HG02610 (cell line): ENCODE measurements at regions not wholly inside any gene's neighbourhood (a gene's known extent, or its start where the extent isn't known, plus 50 kb on each side); places are given as distances from the start of the nearest gene placed in this dataset.

Source experiments
- ATAC-seq: cut with Tn5 transposase; IDR thresholded peaks from one replicate; pipeline ENCODE4 v1.9.1; 2021; ENCODE audit warnings: mild to moderate bottlenecking, moderate library complexity; ENCODE audit not compliant: unreplicated experiment

- no peak for ATAC-seq
These were observed 471.1 kb upstream of the KIRREL3 start for GRCh38 chr11:127471662-127472061.

- ATAC-seq, result peak; percentile 77
These were observed 469.8 kb upstream of the KIRREL3 start for GRCh38 chr11:127470306-127470884.

DNA sequence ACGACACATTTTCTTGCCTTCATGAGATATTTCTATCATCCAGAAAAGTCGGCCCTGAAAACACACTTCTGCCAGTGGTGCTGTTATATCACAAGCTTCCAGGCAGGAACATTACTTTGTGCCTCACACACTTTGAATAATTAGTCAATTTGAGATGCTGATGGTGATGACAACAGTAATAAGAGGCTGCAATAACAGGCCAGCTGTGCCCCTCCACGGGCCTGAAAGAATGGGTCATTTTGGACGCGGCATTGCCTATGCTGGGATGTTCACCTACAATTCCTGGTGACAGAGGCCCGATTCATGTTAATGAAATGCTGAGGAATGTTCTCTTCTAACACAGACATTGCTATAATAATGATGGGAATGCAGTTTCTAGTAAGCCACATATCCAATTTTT, 463.8 kb upstream of the KIRREL3 start:
- ATAC-seq, result no peak

- no peak for ATAC-seq
These were observed 461.4 kb upstream of the KIRREL3 start for GRCh38 chr11:127462065-127462344.

- no peak for ATAC-seq
These were observed 460.9 kb upstream of the KIRREL3 start for GRCh38 chr11:127461241-127462064.

GRCh38 chr11:127458561-127458960, 458.0 kb upstream of the KIRREL3 start:
- ATAC-seq, result no peak

DNA sequence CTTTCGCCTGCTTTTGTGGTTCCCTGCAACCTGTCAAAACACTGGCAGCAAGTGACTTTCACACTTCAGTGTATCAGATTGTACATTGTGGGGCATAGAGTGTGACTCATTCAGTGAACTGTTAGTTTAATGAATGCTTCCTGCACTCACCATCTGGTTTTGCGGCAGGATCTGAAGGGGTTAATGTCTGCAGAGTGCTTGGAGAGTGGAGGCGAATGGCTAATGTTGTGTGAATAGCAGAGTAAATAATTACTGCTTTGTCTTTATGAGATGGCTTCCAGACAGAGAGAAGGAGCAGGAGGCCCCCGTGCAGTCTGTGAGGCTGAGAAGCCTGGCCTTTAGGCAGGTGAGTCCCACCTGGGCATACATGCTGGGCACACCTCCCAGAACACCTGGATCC, 454.3 kb upstream of the KIRREL3 start:
- no peak for ATAC-seq

GRCh38 chr11:127452533-127452932, 452.0 kb upstream of the KIRREL3 start:
- ATAC-seq, result no peak

DNA sequence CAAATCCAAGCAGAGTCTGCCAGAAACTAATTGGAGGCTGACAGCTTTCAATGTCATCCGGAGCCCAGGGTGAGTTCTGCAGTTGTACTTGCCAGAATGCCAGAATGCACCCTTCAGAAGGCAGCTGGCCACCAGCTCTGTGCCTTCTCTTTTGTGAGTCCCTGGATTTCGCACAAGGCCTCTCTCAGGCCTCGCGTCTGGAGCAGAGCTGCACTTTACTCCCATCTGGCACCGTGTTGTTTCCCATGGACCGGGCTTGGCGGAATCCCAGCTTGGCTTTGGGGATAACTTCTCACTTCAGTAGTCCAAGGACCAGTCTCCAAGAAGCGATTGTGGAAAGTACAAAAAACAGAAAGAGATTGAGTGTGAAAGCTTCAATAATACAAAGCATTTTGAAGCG, 451.3 kb upstream of the KIRREL3 start:
- no peak for ATAC-seq

DNA sequence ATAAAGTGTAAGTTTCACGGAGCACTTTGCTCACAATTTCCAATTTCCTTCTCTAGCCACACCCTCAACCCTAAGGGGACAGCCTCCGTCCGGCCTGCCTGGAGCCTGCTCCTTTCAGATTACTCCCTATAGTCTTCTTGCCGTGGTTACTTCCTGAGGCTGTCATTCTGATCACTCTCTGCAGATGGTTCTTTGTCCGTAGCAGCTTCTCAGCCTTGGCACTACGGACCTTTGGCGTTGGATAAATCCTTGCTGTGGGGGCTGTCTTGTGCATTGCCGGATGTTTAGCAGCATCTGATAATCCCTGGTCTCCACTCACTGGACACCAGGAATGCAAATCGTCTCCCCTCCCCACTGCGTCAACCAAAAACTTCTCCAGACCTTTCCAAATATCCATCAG, 447.5 kb upstream of the KIRREL3 start:
- ATAC-seq, result no peak

GRCh38 chr11:127445476-127445875, 444.9 kb upstream of the KIRREL3 start:
- ATAC-seq, result no peak

DNA sequence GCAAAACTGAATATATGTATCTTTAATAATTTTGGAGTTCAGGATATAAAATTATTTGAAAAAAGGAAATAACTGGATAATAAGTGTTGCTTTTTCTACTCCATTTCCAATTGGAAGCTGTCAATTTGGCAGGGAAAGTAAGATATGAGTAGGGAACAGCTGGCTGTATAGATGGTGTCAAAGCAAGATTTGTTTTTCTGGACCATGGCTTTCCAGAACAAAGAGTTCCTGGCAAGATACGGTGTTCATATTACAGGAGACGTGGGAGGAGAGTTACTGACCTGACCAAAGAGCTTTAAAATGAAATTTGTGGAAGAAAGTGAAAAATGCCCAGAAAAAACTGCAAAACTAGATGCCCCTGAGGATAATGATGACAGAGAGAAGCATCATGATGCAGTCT, 442.7 kb upstream of the KIRREL3 start:
- no peak for ATAC-seq

DNA sequence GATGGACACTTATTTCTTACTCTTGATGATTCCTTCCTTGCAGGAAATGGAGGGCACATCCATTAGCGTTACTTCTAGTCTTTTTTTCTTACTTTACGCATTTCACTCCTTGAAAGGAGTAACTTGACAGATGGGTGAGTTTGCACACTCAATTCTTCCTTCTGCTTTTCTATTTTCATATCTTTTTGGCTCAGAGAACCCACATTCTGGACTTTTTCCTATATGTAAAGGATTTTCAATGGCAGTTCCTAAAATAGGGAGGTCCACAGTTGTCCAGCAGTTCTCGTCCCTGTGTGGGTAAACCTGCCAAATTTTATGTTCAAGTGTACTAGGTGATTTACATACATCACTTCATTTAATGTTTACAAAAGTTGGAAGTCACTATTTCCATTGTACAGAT, 440.0 kb upstream of the KIRREL3 start:
- ATAC-seq, result no peak

- no peak for ATAC-seq
These were observed 424.7 kb upstream of the KIRREL3 start for GRCh38 chr11:127425281-127425680.

DNA sequence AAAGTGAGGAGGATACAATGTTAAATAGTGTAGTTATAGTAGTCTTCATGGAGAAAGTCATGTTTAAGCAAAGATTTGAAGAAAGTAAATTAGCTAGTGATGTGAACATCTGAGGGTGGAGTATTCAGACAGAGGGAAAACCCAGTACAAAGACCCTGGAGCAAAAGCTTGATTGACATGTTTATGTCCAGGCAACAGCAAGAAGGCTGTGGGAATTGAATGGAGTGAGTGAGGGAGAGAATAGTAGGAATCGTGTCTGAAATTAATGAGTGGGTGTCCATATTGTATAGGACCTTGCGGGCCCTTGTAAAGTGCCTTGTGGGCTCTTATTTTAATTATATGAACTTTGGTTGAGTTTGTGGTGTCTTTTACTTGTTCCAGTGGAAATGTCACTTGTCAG, 424.1 kb upstream of the KIRREL3 start:
- no peak for ATAC-seq

GRCh38 chr11:127420139-127420538, 419.6 kb upstream of the KIRREL3 start:
- no peak for ATAC-seq

DNA sequence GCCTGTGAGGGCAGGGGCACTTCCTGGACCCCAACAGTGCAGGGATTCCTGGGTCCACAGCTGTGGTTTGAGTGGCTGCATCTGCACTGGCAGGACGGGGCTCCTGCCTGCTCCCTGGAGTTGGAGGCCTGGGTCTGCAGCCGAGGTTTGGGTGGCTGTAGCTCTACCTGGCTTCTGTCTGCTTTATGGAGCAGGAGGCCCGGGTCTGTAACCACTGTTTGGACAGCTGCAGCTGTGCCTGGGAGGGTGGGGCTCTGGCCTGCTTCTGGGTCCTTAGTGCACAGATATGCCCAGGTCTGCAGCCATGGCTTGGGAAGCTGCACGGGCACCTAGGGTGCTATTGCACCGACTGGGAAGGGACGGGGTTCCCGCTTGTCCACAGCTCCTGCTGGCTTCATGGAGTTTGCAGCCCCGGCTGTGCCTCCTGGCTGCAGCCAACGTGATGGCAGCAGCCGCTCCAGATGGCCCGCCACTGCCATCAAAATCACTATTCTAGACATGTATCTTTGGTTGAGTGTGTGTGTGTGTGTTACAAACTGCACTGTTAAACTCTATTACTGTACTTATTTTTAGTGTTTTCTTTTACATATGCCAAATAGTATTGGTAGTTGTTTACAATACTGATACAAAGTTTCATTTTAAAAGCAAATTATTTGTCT, 412.3 kb upstream of the KIRREL3 start:
- no peak for ATAC-seq

GRCh38 chr11:127412234-127412633, 411.7 kb upstream of the KIRREL3 start:
- no peak for ATAC-seq

DNA sequence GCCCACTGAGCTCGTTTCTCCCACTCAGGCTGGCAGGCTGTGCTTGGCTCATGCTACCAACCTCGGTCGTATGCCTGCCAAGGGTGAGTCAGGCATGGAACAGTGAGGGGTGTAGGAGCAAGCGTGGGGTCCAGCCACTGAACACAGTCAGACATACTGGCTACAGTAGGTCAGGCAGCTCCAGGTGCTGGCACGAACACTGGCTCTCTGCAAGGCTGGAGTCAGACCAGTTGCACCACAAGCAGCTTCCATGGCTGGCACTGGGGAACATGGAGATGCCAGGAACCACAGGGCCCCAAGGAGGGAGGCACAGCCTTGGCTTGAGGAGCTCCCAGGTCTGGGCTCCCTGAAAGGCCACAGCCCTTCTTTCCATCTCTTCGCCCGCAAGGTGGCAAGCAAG, 410.7 kb upstream of the KIRREL3 start:
- ATAC-seq, result no peak

DNA sequence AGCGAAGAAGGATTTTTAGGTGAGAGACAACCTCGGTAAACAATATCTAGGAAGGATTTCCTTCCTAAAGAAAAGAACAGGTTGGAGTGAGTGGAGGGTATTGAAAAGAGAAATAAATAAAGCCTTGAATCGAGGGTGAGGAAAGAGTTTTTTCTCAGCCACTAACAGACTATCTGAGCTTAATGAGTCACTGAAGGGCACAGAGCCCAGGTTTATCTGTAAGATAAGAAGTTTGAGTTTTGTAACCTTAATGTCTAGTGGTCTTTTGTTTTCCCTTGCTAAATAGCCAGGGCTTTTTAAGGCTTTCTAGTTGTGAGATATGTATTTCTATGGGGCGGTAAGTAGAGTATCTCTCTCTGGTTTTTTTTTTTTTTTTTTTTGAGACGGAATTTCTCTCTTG, 394.5 kb upstream of the KIRREL3 start:
- no peak for ATAC-seq

- no peak for ATAC-seq
These were observed 393.0 kb upstream of the KIRREL3 start for GRCh38 chr11:127393460-127393997.

DNA sequence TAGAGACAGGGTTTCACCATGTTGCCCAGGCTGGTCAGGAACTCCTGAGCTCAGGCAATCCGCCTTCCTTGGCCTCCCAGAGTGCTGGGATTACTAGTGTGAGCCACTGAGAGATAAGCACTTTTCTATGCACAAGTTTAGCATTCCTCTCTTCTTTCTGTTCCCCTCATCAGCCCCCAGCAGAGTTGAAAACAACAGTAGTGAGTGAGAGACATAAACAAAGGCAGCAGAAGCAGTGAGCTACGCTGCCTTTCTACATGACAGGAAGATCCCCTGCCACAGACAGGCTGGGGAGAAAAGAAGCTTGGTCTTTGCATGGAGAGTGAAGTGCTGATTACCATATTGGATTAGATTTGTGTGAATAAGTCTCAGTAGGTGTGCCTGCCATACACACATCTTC, 392.0 kb upstream of the KIRREL3 start:
- ATAC-seq, result no peak
